Activated naive CD4-positive, alpha-beta T cell treated with Interleukin-2 at 50 U/mL for 16 hours (primary cell): ENCODE measurements at regions not wholly inside any gene's neighbourhood (a gene's known extent, or its start where the extent isn't known, plus 50 kb on each side); places are given as distances from the start of the nearest gene placed in this dataset.

Experiments
- DNase-seq: peaks from one replicate; pipeline ENCODE4 v3.0.0-alpha.2; 2020

GRCh38 chr1:8112611-8113261 lies 86.6 kb upstream of the ERRFI1 start:
- no peak for DNase-seq

- DNase-seq = no peak
Measured at GRCh38 chr1:8111560-8111959, 85.5 kb upstream of the ERRFI1 start.

GRCh38 chr1:8109216-8109615 lies 83.1 kb upstream of the ERRFI1 start:
- no peak for DNase-seq

- DNase-seq = no peak
Measured at GRCh38 chr1:8107897-8108296, 81.8 kb upstream of the ERRFI1 start.

GRCh38 chr1:8104278-8105236 lies 78.4 kb upstream of the ERRFI1 start:
- no peak for DNase-seq

GRCh38 chr1:8097908-8098307 lies 71.8 kb upstream of the ERRFI1 start:
- no peak for DNase-seq

GRCh38 chr1:8097077-8097799 lies 71.1 kb upstream of the ERRFI1 start:
- DNase-seq = peak; percentile 8

- no peak for DNase-seq
Measured at GRCh38 chr1:8096105-8097011, 70.2 kb upstream of the ERRFI1 start.

- DNase-seq = no peak
Measured at GRCh38 chr1:8095584-8095983, 69.5 kb upstream of the ERRFI1 start.

- no peak for DNase-seq
Measured at GRCh38 chr1:8094481-8095241, 68.6 kb upstream of the ERRFI1 start.

- DNase-seq = no peak
Measured at GRCh38 chr1:8093221-8093980, 67.3 kb upstream of the ERRFI1 start.

GRCh38 chr1:8092657-8093056 lies 66.5 kb upstream of the ERRFI1 start:
- DNase-seq = no peak

- no peak for DNase-seq
Measured at GRCh38 chr1:8091691-8092090, 65.6 kb upstream of the ERRFI1 start.

GRCh38 chr1:8090241-8090702 lies 64.2 kb upstream of the ERRFI1 start:
- no peak for DNase-seq

- DNase-seq = no peak
Measured at GRCh38 chr1:8089535-8090228, 63.6 kb upstream of the ERRFI1 start.

- DNase-seq = no peak
Measured at GRCh38 chr1:8086055-8086454, 59.9 kb upstream of the ERRFI1 start.

- DNase-seq = no peak
Measured at GRCh38 chr1:8084913-8085312, 58.8 kb upstream of the ERRFI1 start.

GRCh38 chr1:8083739-8084484 lies 57.8 kb upstream of the ERRFI1 start:
- DNase-seq = no peak

GRCh38 chr1:8082945-8083344 lies 56.8 kb upstream of the ERRFI1 start:
- no peak for DNase-seq
